B cell (primary cell): ENCODE measurements at regions not wholly inside any gene's neighbourhood (a gene's known extent, or its start where the extent isn't known, plus 50 kb on each side); places are given as distances from the start of the nearest gene placed in this dataset.

ENCODE experiments used
- CTCF ChIP-seq: fragments of 200-600 bp; IDR thresholded peaks from one replicate; pipeline ENCODE4 v1.8.0; 2022; ENCODE audit warnings: antibody characterized with exemption, mild to moderate bottlenecking
- EZH2 ChIP-seq: IDR thresholded peaks from 2 replicates; pipeline ENCODE4 v1.6.1; 2012; ENCODE audit warnings: borderline replicate concordance, low read depth, mild to moderate bottlenecking, moderate library complexity, low read length; ENCODE audit not compliant: insufficient read depth, poor library complexity, severe bottlenecking

GRCh38 chr14:87067061-87067460, 925.9 kb downstream of the GALC start:
- TF ChIP-seq CTCF (no peak), EZH2 (no peak)
